Vagina (tissue), 2 donors: ENCODE measurements at regions not wholly inside any gene's neighbourhood (a gene's known extent, or its start where the extent isn't known, plus 50 kb on each side); places are given as distances from the start of the nearest gene placed in this dataset.

Source experiments
- DNase-seq, 2 donors: peaks; one replicate each; pipeline ENCODE4 v3.0.0-alpha.2; 2017; ENCODE audit errors: extremely low spot score in 2 of 2
- H3K27ac ChIP-seq: fragments of 200-600 bp; sonication (generic); one replicate; pipeline ENCODE4 v1.5.1; 2019
- H3K27me3 ChIP-seq: fragments of 200-600 bp; sonication (generic); one replicate; pipeline ENCODE4 v1.5.1; 2019
- H3K36me3 ChIP-seq, 2 donors: fragments of 200-600 bp; sonication (generic); one replicate each; pipeline ENCODE4 v1.5.1; 2017 to 2019
- H3K4me1 ChIP-seq: fragments of 200-600 bp; sonication (generic); one replicate; pipeline ENCODE4 v1.5.1; 2019
- H3K4me3 ChIP-seq, 2 donors: fragments of 200-600 bp; sonication (generic); 1 replicate in 1 of 2; 2 replicates in 1 of 2; pipeline ENCODE4 v1.5.1; 2016 to 2019
- H3K9me3 ChIP-seq: fragments of 200-600 bp; sonication (generic); one replicate; pipeline ENCODE4 v1.5.1; 2019
- POLR2A ChIP-seq, 2 donors: fragments of 450-650 bp; IDR thresholded peaks; one replicate each; pipeline ENCODE4 v1.6.1; 2017; ENCODE audit warnings: antibody characterized with exemption in 2 of 2, mild to moderate bottlenecking in 2 of 2, moderate library complexity in 2 of 2
- POLR2AphosphoS5 ChIP-seq, 2 donors: sonication (generic); formaldehyde crosslinking; IDR thresholded peaks; one replicate each; pipeline ENCODE4 v1.9.0; 2017; ENCODE audit warnings: antibody characterized with exemption in 2 of 2, mild to moderate bottlenecking in 2 of 2, low read depth in 1 of 2; ENCODE audit not compliant: insufficient read depth in 1 of 2
- intact Hi-C: fragments of 100-400 bp; cut with DNase I; formaldehyde crosslinking; loops from one replicate; pipeline ENCODE4 v1.15.1; 2023
- TF ChIP-seq, protein P1 (sequence below), 3 experiments: fragments of 450-650 bp in 2 of 3; fragments of 200-600 bp in 1 of 3; sonication (generic) in 1 of 3; IDR thresholded peaks; one replicate each; pipeline ENCODE4 v1.5.1; 2017 to 2019; ENCODE audit warnings: antibody characterized with exemption in 3 of 3, mild to moderate bottlenecking in 2 of 3, moderate library complexity in 2 of 3

DNA sequence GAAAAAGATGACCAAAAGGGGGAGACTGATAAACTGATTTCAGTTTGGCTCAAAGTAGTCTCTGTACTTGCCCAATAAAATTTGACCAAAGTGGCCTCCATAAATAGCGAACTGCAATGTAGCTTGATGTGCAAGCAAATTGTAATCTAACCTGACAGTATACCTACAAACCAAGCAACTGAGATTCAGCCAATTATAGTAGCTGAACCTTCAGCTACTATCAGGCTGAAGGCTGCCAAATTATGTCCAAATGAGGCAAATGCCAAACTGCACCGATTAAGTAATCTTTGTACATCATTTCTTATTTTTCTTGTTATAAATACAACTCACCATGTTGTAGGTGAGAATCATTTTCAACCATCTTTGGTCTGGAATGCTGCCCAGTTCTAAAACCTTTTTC is 390.6 kb downstream of the CDH9 start:
- no peak overlapping the region for H3K4me3 ChIP-seq
- no peak overlapping the region for H3K27ac ChIP-seq
- no peaks in the 10 kb centered on the region for H3K36me3 ChIP-seq
- DNase-seq = no peak
- H3K4me1 ChIP-seq = no peaks in the 10 kb centered on the region
- TF ChIP-seq, protein P1, sequence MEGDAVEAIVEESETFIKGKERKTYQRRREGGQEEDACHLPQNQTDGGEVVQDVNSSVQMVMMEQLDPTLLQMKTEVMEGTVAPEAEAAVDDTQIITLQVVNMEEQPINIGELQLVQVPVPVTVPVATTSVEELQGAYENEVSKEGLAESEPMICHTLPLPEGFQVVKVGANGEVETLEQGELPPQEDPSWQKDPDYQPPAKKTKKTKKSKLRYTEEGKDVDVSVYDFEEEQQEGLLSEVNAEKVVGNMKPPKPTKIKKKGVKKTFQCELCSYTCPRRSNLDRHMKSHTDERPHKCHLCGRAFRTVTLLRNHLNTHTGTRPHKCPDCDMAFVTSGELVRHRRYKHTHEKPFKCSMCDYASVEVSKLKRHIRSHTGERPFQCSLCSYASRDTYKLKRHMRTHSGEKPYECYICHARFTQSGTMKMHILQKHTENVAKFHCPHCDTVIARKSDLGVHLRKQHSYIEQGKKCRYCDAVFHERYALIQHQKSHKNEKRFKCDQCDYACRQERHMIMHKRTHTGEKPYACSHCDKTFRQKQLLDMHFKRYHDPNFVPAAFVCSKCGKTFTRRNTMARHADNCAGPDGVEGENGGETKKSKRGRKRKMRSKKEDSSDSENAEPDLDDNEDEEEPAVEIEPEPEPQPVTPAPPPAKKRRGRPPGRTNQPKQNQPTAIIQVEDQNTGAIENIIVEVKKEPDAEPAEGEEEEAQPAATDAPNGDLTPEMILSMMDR (IDR thresholded peaks at IDR 0.05) = no peak
- TF ChIP-seq POLR2A (IDR thresholded peaks at IDR 0.05) (no peak), POLR2AphosphoS5 (IDR thresholded peaks at IDR 0.05; ENCODE audit: insufficient read depth in 1 of 2, low read depth in 1 of 2) (no peak)
- intact Hi-C loops = no loop called here
- H3K27me3 ChIP-seq = no peaks in the 10 kb centered on the region
- no peaks in the 10 kb centered on the region for H3K9me3 ChIP-seq

GRCh38 chr5:26645659-26646058 is 392.7 kb downstream of the CDH9 start:
- no peak for DNase-seq
- Histone ChIP-seq H3K4me1 (no peaks in the 10 kb centered on the region), H3K9me3 (no peaks in the 10 kb centered on the region), H3K4me3 (no peak overlapping the region), H3K36me3 (no peaks in the 10 kb centered on the region), H3K27me3 (no peaks in the 10 kb centered on the region), H3K27ac (no peak overlapping the region)
- intact Hi-C loops = no loop called here
- TF ChIP-seq POLR2AphosphoS5 (IDR thresholded peaks at IDR 0.05; ENCODE audit: insufficient read depth in 1 of 2, low read depth in 1 of 2) = no peak
- TF ChIP-seq, protein P1 (IDR thresholded peaks at IDR 0.05) = no peak
- TF ChIP-seq POLR2A (IDR thresholded peaks at IDR 0.05) = no peak

- no peak for DNase-seq
- intact Hi-C loops = no loop called here
- Histone ChIP-seq H3K27me3 (no peaks in the 10 kb centered on the region), H3K9me3 (no peaks in the 10 kb centered on the region), H3K4me1 (no peaks in the 10 kb centered on the region), H3K36me3 (no peaks in the 10 kb centered on the region), H3K4me3 (no peak overlapping the region), H3K27ac (no peak overlapping the region)
- TF ChIP-seq, protein P1 (IDR thresholded peaks at IDR 0.05) = no peak
- TF ChIP-seq POLR2A (IDR thresholded peaks at IDR 0.05) = no peak
Measured at GRCh38 chr5:26641492-26641891, 396.9 kb downstream of the CDH9 start.

GRCh38 chr5:26625099-26625498 is 413.3 kb downstream of the CDH9 start:
- DNase-seq = no peak
- TF ChIP-seq, protein P1 (IDR thresholded peaks at IDR 0.05) = no peak
- H3K9me3 ChIP-seq = no peaks in the 10 kb centered on the region
- H3K4me3 ChIP-seq = no peak overlapping the region
- no peaks in the 10 kb centered on the region for H3K4me1 ChIP-seq
- H3K27me3 ChIP-seq = no peaks in the 10 kb centered on the region
- no peaks in the 10 kb centered on the region for H3K36me3 ChIP-seq
- no peak overlapping the region for H3K27ac ChIP-seq
- intact Hi-C loops = no loop called here

- Histone ChIP-seq H3K27me3 (no peaks in the 10 kb centered on the region), H3K36me3 (no peaks in the 10 kb centered on the region), H3K27ac (no peak overlapping the region), H3K9me3 (no peaks in the 10 kb centered on the region), H3K4me3 (no peak overlapping the region), H3K4me1 (no peaks in the 10 kb centered on the region)
- intact Hi-C loops = no loop called here
- DNase-seq = no peak
- TF ChIP-seq POLR2A (IDR thresholded peaks at IDR 0.05) = no peak
- TF ChIP-seq POLR2AphosphoS5 (IDR thresholded peaks at IDR 0.05; ENCODE audit: insufficient read depth in 1 of 2, low read depth in 1 of 2) = no peak
- TF ChIP-seq, protein P1 (IDR thresholded peaks at IDR 0.05) = no peak
Measured at GRCh38 chr5:26622947-26623346, 415.4 kb downstream of the CDH9 start.
